T follicular helper cell (primary cell): ENCODE measurements at regions not wholly inside any gene's neighbourhood (a gene's known extent, or its start where the extent isn't known, plus 50 kb on each side); places are given as distances from the start of the nearest gene placed in this dataset.

Experiments used
- DNase-seq: peaks from one replicate; pipeline ENCODE4 v3.0.0-alpha.2; 2020; ENCODE audit warnings: low read depth

- DNase-seq, result no peak
Measured at GRCh38 chr3:83092521-83093221, 1331.2 kb upstream of the GBE1 start.

GRCh38 chr3:83076041-83076440 lies 1314.6 kb upstream of the GBE1 start:
- no peak for DNase-seq

- DNase-seq, result no peak
Measured at GRCh38 chr3:83074485-83074884, 1313.0 kb upstream of the GBE1 start.

GRCh38 chr3:83065851-83066460 lies 1304.5 kb upstream of the GBE1 start:
- DNase-seq, result no peak

- no peak for DNase-seq
Measured at GRCh38 chr3:83063446-83063845, 1302.0 kb upstream of the GBE1 start.

- no peak for DNase-seq
Measured at GRCh38 chr3:83048556-83048955, 1287.1 kb upstream of the GBE1 start.

GRCh38 chr3:83039422-83039821 lies 1278.0 kb upstream of the GBE1 start:
- no peak for DNase-seq

GRCh38 chr3:83035704-83036010 lies 1274.2 kb upstream of the GBE1 start:
- no peak for DNase-seq

- no peak for DNase-seq
Measured at GRCh38 chr3:83034806-83035703, 1273.6 kb upstream of the GBE1 start.

GRCh38 chr3:83033133-83033532 lies 1271.7 kb upstream of the GBE1 start:
- DNase-seq, result no peak

GRCh38 chr3:83023086-83023485 lies 1261.6 kb upstream of the GBE1 start:
- no peak for DNase-seq

GRCh38 chr3:83011481-83011880 lies 1250.0 kb upstream of the GBE1 start:
- DNase-seq, result no peak

- no peak for DNase-seq
Measured at GRCh38 chr3:83003917-83004316, 1242.5 kb upstream of the GBE1 start.

- DNase-seq, result no peak
Measured at GRCh38 chr3:83002869-83003445, 1241.5 kb upstream of the GBE1 start.

GRCh38 chr3:82999777-83000176 lies 1238.3 kb upstream of the GBE1 start:
- no peak for DNase-seq

GRCh38 chr3:82978368-82978767 lies 1216.9 kb upstream of the GBE1 start:
- DNase-seq, result no peak

- no peak for DNase-seq
Measured at GRCh38 chr3:82977871-82978270, 1216.4 kb upstream of the GBE1 start.

- DNase-seq, result no peak
Measured at GRCh38 chr3:82973791-82974190, 1212.3 kb upstream of the GBE1 start.

- no peak for DNase-seq
Measured at GRCh38 chr3:82960379-82960778, 1198.9 kb upstream of the GBE1 start.

- DNase-seq, result no peak
Measured at GRCh38 chr3:82957696-82958095, 1196.3 kb upstream of the GBE1 start.

GRCh38 chr3:82957079-82957478 lies 1195.6 kb upstream of the GBE1 start:
- DNase-seq, result no peak

GRCh38 chr3:82954486-82954885 lies 1193.0 kb upstream of the GBE1 start:
- no peak for DNase-seq

- no peak for DNase-seq
Measured at GRCh38 chr3:82942041-82942440, 1180.6 kb upstream of the GBE1 start.
